GM12878 (cell line): ENCODE measurements at regions not wholly inside any gene's neighbourhood (a gene's known extent, or its start where the extent isn't known, plus 50 kb on each side); places are given as distances from the start of the nearest gene placed in this dataset.

Experiments
- ZBTB4 ChIP-seq: fragments of 450-650 bp; formaldehyde crosslinking; IDR thresholded peaks from 2 replicates; pipeline ENCODE4 v1.4.0; 2022; ENCODE audit warnings: mild to moderate bottlenecking, moderate library complexity
- TF ChIP-seq, protein P1 (sequence below): fragments of 450-650 bp; IDR thresholded peaks from 2 replicates; pipeline ENCODE4 v1.6.1; 2017; ENCODE audit warnings: mild to moderate bottlenecking

DNA sequence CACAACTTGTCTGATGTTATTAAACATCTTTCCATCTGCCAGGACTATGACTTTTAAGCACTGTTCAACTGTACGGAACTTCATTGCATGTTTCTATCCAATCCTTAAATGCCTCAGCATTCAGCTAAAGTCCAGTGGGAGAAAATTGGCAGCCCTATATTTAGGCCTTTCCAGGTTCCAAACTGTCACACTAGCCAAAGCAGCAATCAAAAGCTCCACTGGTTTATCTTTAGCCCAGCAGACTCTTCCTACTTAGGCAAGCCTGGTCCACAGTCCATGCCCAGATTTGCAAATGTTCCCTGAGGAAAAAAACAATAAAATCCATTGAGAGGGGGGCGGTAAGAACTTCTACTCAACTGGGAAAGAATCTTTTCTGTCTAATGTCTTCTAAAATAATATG, 349.1 kb upstream of the GJE1 start:
- TF ChIP-seq, protein P1, sequence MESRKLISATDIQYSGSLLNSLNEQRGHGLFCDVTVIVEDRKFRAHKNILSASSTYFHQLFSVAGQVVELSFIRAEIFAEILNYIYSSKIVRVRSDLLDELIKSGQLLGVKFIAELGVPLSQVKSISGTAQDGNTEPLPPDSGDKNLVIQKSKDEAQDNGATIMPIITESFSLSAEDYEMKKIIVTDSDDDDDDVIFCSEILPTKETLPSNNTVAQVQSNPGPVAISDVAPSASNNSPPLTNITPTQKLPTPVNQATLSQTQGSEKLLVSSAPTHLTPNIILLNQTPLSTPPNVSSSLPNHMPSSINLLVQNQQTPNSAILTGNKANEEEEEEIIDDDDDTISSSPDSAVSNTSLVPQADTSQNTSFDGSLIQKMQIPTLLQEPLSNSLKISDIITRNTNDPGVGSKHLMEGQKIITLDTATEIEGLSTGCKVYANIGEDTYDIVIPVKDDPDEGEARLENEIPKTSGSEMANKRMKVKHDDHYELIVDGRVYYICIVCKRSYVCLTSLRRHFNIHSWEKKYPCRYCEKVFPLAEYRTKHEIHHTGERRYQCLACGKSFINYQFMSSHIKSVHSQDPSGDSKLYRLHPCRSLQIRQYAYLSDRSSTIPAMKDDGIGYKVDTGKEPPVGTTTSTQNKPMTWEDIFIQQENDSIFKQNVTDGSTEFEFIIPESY: no peak
- TF ChIP-seq ZBTB4 (CRISPR knock-in tag): no peak
